ENCODE measurements at regions not wholly inside any gene's neighbourhood (a gene's known extent, or its start where the extent isn't known, plus 50 kb on each side); places are given as distances from the start of the nearest gene placed in this dataset.
"Not testable (repeated sequence)": the region's sequence is repeated elsewhere in the genome, so short reads cannot be mapped to it uniquely, and the experiment has no call there.

GRCh38 chr5:16276859-16277258 is 97.3 kb upstream of the MARCHF11 start:
- TF ChIP-seq REST (IDR thresholded peaks at IDR 0.05; ENCODE audit: low read depth); CTCF (IDR thresholded peaks at IDR 0.05 in 2 of 3, conservative IDR thresholded peaks at IDR 0.05 in 1 of 3; ENCODE audit: borderline replicate concordance in 1 of 3, insufficient read depth in 1 of 3, low read depth in 2 of 3, low read length in 2 of 3); ATF3 (IDR thresholded peaks at IDR 0.05); ELF1 (IDR thresholded peaks at IDR 0.05; ENCODE audit: borderline replicate concordance, low read depth); SP1 (IDR thresholded peaks at IDR 0.05; ENCODE audit: low read depth); POLR2A (IDR thresholded peaks at IDR 0.05; ENCODE audit: borderline replicate concordance, extremely low read depth, insufficient read depth, insufficient read length); POLR2AphosphoS5 (IDR thresholded peaks at IDR 0.05; ENCODE audit: low read depth, low read length); EZH2 (IDR thresholded peaks at IDR 0.05); ZNF274 (IDR thresholded peaks at IDR 0.05; ENCODE audit: low read depth, low read length); JUND (IDR thresholded peaks at IDR 0.05): not testable (repeated sequence)
